Esophagus squamous epithelium (tissue), 5 donors: ENCODE measurements at regions not wholly inside any gene's neighbourhood (a gene's known extent, or its start where the extent isn't known, plus 50 kb on each side); places are given as distances from the start of the nearest gene placed in this dataset.

Experiments used
- DNase-seq: peaks from one replicate; lab custom pipeline; 2025; lab: John Stamatoyannopoulos, UW
- H3K27ac ChIP-seq, 4 donors: fragments of 200-600 bp; sonication (generic); one replicate each; pipeline ENCODE4 v1.5.1; 2016 to 2019; ENCODE audit warnings: mild to moderate bottlenecking in 1 of 4
- H3K27me3 ChIP-seq, 4 donors: fragments of 200-600 bp; sonication (generic); 1 replicate in 3 of 4; 2 replicates in 1 of 4; pipeline versions ENCODE4 v1.5.1 to v1.6.0; 2017 to 2021; ENCODE audit warnings: antibody characterized with exemption in 1 of 4
- H3K36me3 ChIP-seq, 3 donors: fragments of 200-600 bp; sonication (generic); one replicate each; pipeline ENCODE4 v1.5.1; 2016 to 2019
- H3K4me1 ChIP-seq, 3 donors: fragments of 200-600 bp; sonication (generic); one replicate each; pipeline ENCODE4 v1.5.1; 2017 to 2019
- H3K4me3 ChIP-seq, 4 donors: fragments of 200-600 bp; sonication (generic); 1 replicate in 3 of 4; 2 replicates in 1 of 4; pipeline ENCODE4 v1.5.1; 2016 to 2019; ENCODE audit warnings: mild to moderate bottlenecking in 2 of 4, moderate library complexity in 1 of 4
- H3K9me3 ChIP-seq, 3 donors: fragments of 200-600 bp; sonication (generic); one replicate each; pipeline ENCODE4 v1.5.1; 2016 to 2019
- POLR2A ChIP-seq, 4 donors: fragments of 450-650 bp; IDR thresholded peaks; one replicate each; pipeline ENCODE4 v1.6.1; 2017; ENCODE audit warnings: antibody characterized with exemption in 4 of 4, mild to moderate bottlenecking in 4 of 4, moderate library complexity in 3 of 4
- WGBS, 2 donors: methylation state at CpG; one replicate each; pipeline ENCODE4 v1.1.5; 2018; 5-methylcytosine and 5-hydroxymethylcytosine counted together
- intact Hi-C: fragments of 100-400 bp; cut with DNase I; formaldehyde crosslinking; loops from one replicate; pipeline ENCODE4 v1.15.0; 2022
- TF ChIP-seq, protein P1 (sequence below), 6 experiments: fragments of 450-650 bp in 4 of 6; fragments of 200-600 bp in 2 of 6; sonication (generic) in 2 of 6; IDR thresholded peaks; one replicate each; pipeline ENCODE4 v1.5.1; 2016 to 2019; ENCODE audit warnings: antibody characterized with exemption in 6 of 6, mild to moderate bottlenecking in 4 of 6, moderate library complexity in 4 of 6
- donor health status: DM: yes; HTN: yes; CAD: no.

DNA sequence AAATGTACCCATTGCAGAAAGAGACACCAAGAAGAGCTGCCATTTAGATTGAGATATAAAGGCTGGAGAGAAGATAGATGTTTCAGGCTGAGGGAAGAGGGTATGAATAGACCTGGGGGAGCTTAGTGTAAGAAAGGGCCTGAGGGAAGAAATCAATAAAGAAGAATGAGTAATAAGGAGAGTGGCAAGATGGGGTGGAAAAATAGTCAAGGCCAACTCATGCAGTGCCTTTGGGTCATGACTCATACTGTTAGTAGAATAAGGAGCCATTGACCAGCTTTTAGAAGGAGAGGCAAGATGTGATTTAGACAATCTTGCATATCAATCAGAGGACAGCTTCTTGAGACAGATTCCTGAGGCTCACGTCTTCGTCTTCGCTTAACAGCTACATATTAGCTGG lies 287.5 kb downstream of the DUSP6 start:
- no peaks in the 10 kb centered on the region for H3K27me3 ChIP-seq
- H3K9me3 ChIP-seq: no peaks in the 10 kb centered on the region
- no peak for DNase-seq
- H3K36me3 ChIP-seq: no peaks in the 10 kb centered on the region
- H3K4me1 ChIP-seq: no peaks in the 10 kb centered on the region
- intact Hi-C loops: no loop called here
- no peak for TF ChIP-seq POLR2A (IDR thresholded peaks at IDR 0.05)
- TF ChIP-seq, protein P1, sequence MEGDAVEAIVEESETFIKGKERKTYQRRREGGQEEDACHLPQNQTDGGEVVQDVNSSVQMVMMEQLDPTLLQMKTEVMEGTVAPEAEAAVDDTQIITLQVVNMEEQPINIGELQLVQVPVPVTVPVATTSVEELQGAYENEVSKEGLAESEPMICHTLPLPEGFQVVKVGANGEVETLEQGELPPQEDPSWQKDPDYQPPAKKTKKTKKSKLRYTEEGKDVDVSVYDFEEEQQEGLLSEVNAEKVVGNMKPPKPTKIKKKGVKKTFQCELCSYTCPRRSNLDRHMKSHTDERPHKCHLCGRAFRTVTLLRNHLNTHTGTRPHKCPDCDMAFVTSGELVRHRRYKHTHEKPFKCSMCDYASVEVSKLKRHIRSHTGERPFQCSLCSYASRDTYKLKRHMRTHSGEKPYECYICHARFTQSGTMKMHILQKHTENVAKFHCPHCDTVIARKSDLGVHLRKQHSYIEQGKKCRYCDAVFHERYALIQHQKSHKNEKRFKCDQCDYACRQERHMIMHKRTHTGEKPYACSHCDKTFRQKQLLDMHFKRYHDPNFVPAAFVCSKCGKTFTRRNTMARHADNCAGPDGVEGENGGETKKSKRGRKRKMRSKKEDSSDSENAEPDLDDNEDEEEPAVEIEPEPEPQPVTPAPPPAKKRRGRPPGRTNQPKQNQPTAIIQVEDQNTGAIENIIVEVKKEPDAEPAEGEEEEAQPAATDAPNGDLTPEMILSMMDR (IDR thresholded peaks at IDR 0.05): no peak
- no peak overlapping the region for H3K4me3 ChIP-seq
- no peak overlapping the region for H3K27ac ChIP-seq
- 59 to 74% methylated on average over 3 of the region's 3 CpGs for WGBS, 2 donors

DNA sequence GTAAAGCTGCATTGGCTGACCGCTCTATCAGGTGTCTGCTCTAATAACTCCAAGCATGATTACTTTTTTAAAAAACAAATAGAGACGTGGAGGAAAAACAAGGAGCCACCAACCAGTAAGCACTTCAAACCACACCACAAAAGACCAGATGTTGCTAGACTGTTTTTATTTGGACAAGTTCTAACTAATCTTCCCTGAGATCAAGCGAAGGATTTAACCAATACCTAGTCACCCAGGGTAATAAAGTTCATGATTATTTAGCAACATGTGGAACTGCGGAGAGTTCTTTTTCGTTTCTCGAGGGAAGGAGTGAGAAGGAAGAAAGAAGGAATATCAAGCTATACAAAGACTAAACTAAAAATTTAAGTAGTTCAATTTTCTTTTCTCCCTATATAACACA lies 288.1 kb downstream of the DUSP6 start:
- Histone ChIP-seq H3K9me3 (no peaks in the 10 kb centered on the region), H3K36me3 (no peaks in the 10 kb centered on the region), H3K27ac (no peak overlapping the region), H3K4me1 (no peaks in the 10 kb centered on the region), H3K27me3 (no peaks in the 10 kb centered on the region), H3K4me3 (no peak overlapping the region)
- DNase-seq: no peak
- no peak for TF ChIP-seq POLR2A (IDR thresholded peaks at IDR 0.05)
- TF ChIP-seq, protein P1 (IDR thresholded peaks at IDR 0.05): no peak
- intact Hi-C loops: no loop called here
- 62 to 64% methylated on average over 6 of the region's 6 CpGs for WGBS, 2 donors

DNA sequence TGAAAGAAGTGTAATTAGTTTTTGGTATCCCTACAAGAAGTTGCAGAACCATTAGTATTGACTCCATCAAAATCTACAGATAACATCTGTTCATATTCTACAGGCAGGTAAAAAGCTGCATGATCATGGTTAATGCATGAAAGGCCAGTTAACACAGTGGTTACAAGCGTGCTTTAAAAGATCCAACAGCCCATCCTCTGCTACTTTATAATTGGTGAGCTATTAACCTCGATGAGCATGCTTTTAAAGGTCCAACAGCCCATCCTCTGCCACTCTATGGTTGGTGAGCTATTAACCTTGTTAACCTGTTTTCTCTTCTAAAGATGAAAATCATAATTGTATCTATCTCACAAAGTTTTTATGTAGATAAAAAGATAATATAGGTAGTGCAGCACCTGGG lies 289.3 kb downstream of the DUSP6 start:
- DNase-seq: no peak
- Histone ChIP-seq H3K27ac (no peak overlapping the region), H3K27me3 (no peaks in the 10 kb centered on the region), H3K4me1 (no peaks in the 10 kb centered on the region), H3K9me3 (no peaks in the 10 kb centered on the region), H3K4me3 (no peak overlapping the region), H3K36me3 (no peaks in the 10 kb centered on the region)
- TF ChIP-seq, protein P1 (IDR thresholded peaks at IDR 0.05): no peak
- no peak for TF ChIP-seq POLR2A (IDR thresholded peaks at IDR 0.05)
- WGBS, 2 donors: 66 to 83% methylated on average over 2 of the region's 2 CpGs
- intact Hi-C loops: no loop called here

DNA sequence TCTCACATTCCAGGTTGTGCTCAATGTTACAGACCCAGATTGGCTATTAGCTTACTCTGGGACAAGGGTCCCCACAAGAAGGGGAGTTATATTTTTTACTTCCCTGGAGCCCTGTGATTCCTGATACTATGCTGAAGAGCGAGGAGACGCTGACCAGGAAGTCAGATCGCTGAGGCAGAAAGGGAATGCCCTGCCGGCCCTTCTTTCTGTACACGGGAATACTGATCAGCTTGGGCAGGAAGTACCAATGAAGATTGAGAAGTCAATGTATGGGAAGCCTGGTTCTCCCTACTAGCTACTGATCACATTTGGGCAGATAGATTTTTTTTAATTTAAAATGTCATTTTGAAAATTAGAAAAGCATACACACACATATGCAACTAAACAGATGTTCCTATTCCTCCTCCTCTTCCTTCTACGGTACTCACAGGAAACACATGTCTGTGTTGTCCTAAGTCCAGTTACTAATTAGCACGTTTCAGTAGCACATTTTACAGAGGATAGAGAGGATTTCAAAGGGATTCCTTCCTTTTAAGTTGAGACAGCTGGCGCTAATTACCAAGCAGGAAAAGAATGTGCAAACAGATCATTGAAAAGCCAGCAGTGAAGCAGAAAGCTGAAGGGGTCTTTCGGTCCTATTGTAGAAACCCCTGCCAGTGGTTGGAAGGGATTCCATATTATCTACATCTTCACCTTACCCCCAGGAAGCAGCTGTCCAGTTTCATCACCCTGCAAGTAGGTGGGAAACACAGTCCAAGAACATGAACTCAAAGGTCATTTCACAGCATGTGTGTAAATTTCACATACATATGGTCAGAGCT lies 292.4 kb downstream of the DUSP6 start:
- no peak for TF ChIP-seq POLR2A (IDR thresholded peaks at IDR 0.05)
- TF ChIP-seq, protein P1 (IDR thresholded peaks at IDR 0.05): no peak
- intact Hi-C loops: loop anchor here (5.0 kb wide), 1 partner anchor 402 kb away; no protein-coding TSS in a partner anchor
- Histone ChIP-seq H3K4me3 (no peak overlapping the region), H3K9me3 (no peaks in the 10 kb centered on the region), H3K36me3 (no peaks in the 10 kb centered on the region), H3K27ac (no peak overlapping the region), H3K4me1 (no peaks in the 10 kb centered on the region), H3K27me3 (no peaks in the 10 kb centered on the region)
- 51 to 62% methylated on average over 8 to 9 of the region's 9 CpGs for WGBS, 2 donors
- DNase-seq: no peak

DNA sequence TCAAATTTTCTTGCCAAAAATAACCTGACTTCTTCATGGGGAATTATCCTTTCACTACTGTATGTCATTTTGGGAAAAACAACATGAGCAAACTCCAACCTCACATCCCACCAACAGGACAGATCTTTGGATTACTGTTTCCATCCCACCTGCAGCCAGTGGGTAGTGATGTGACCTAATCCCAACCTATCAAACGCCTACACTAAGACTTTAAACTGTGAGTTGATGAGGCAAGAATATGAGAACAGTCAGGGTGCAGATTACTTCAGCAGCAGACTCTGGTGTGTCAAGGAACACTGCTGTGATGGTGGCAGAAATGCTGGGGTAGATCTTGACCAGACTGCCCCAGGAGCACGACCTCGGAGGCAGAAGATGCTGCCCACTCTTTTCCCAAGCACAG lies 293.2 kb downstream of the DUSP6 start:
- TF ChIP-seq, protein P1 (IDR thresholded peaks at IDR 0.05): no peak
- TF ChIP-seq POLR2A (IDR thresholded peaks at IDR 0.05): no peak
- H3K36me3 ChIP-seq: no peaks in the 10 kb centered on the region
- 81 to 91% methylated on average over 1 to 3 of the region's 3 CpGs for WGBS, 2 donors
- H3K9me3 ChIP-seq: no peaks in the 10 kb centered on the region
- no peaks in the 10 kb centered on the region for H3K4me1 ChIP-seq
- H3K4me3 ChIP-seq: no peak overlapping the region
- intact Hi-C loops: loop anchor here (5.0 kb wide), 1 partner anchor 403 kb away; no protein-coding TSS in a partner anchor
- H3K27me3 ChIP-seq: no peaks in the 10 kb centered on the region
- no peak overlapping the region for H3K27ac ChIP-seq
- DNase-seq: no peak
